Fibroblast of lung (primary cell): ENCODE measurements at regions not wholly inside any gene's neighbourhood (a gene's known extent, or its start where the extent isn't known, plus 50 kb on each side); places are given as distances from the start of the nearest gene placed in this dataset.

Experiments
- CTCF ChIP-seq, 2 donors: IDR thresholded peaks in 1 of 2; conservative IDR thresholded peaks in 1 of 2; 1 replicate in 1 of 2; 2 replicates in 1 of 2; pipeline ENCODE4 v1.5.1; 2011 to 2012; ENCODE audit warnings: low read length in 2 of 2, control low read depth in 1 of 2, inconsistent platforms in 1 of 2, low read depth in 1 of 2, mild to moderate bottlenecking in 1 of 2
- EZH2 ChIP-seq: IDR thresholded peaks from 2 replicates; pipeline ENCODE4 v1.5.1; 2012; ENCODE audit warnings: low read length, control low read depth, mild to moderate bottlenecking; ENCODE audit errors: missing control alignments

DNA sequence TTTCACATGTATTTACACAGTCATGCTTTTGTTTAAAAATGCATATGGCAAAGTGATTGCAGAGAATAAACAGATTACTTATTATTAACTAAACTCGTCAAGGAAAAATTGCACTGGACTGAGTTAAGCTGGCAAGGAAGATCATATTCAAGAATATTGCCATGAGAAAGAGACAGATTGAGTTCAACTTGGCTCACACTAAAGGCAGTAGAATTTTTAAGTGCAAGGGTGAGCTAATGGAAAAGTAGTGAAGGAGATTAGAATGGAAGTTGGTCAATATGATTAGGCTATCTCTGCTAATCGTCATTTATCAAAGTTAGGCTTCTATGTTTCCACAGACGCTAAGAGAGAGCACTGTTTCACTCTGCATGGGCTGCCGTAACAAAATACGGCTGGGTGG, 557.6 kb downstream of the PRR16 start:
- TF ChIP-seq CTCF (conservative IDR thresholded peaks at IDR 0.05 in 1 of 2, IDR thresholded peaks at IDR 0.05 in 1 of 2; ENCODE audit: low read depth in 1 of 2, low read length in 2 of 2), result no peak
- no peak for TF ChIP-seq EZH2
